Body of pancreas (tissue), 4 donors: ENCODE measurements at regions not wholly inside any gene's neighbourhood (a gene's known extent, or its start where the extent isn't known, plus 50 kb on each side); places are given as distances from the start of the nearest gene placed in this dataset.

Experiments used
- POLR2A ChIP-seq, 3 donors: fragments of 450-650 bp; IDR thresholded peaks; one replicate each; pipeline ENCODE4 v1.6.1; 2016; ENCODE audit warnings: antibody characterized with exemption in 3 of 3, mild to moderate bottlenecking in 2 of 3
- TF ChIP-seq, protein P1 (sequence below), 7 experiments: fragments of 450-650 bp in 4 of 7; fragments of 200-600 bp in 3 of 7; sonication (generic) in 3 of 7; IDR thresholded peaks; one replicate each; pipeline ENCODE4 v1.5.1; 2016 to 2019; ENCODE audit warnings: antibody characterized with exemption in 7 of 7

DNA sequence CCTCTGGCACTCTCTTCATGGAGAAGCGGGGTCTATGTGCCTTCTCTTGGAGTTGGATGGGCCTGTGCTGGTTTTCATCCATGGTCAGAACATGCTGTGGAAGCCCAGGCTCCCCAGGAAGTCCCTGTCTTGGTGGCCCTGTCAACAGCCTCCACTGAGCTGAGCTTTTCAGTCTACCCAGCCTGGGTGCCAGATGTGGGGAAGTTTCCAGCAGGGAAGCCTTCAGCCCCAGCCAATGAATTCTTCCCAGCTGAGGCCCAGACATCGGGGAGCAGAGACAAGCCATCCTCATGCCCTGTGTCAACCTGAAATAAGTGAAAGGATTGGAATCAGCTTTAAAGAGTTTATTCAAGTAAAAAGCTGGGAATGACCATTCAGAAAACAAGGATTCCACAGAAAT, 75.1 kb upstream of the PGBD5 start:
- TF ChIP-seq, protein P1, sequence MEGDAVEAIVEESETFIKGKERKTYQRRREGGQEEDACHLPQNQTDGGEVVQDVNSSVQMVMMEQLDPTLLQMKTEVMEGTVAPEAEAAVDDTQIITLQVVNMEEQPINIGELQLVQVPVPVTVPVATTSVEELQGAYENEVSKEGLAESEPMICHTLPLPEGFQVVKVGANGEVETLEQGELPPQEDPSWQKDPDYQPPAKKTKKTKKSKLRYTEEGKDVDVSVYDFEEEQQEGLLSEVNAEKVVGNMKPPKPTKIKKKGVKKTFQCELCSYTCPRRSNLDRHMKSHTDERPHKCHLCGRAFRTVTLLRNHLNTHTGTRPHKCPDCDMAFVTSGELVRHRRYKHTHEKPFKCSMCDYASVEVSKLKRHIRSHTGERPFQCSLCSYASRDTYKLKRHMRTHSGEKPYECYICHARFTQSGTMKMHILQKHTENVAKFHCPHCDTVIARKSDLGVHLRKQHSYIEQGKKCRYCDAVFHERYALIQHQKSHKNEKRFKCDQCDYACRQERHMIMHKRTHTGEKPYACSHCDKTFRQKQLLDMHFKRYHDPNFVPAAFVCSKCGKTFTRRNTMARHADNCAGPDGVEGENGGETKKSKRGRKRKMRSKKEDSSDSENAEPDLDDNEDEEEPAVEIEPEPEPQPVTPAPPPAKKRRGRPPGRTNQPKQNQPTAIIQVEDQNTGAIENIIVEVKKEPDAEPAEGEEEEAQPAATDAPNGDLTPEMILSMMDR (IDR thresholded peaks at IDR 0.05) = no peak
- no peak for TF ChIP-seq POLR2A (IDR thresholded peaks at IDR 0.05)
